Choroid plexus epithelial cell (primary cell): ENCODE measurements at regions not wholly inside any gene's neighbourhood (a gene's known extent, or its start where the extent isn't known, plus 50 kb on each side); places are given as distances from the start of the nearest gene placed in this dataset.
"Not testable (repeated sequence)": the region's sequence is repeated elsewhere in the genome, so short reads cannot be mapped to it uniquely, and the experiment has no call there.

Source experiments
- DNase-seq: peaks from one replicate; pipeline ENCODE4 v3.0.0-alpha.2; 2010; ENCODE audit warnings: low read depth
- H3K4me3 ChIP-seq: 2 replicates; pipeline ENCODE4 v1.5.1; 2011; ENCODE audit warnings: low read depth, mild to moderate bottlenecking, control low read depth, low read length, moderate library complexity
- TF ChIP-seq, protein P1 (sequence below): conservative IDR thresholded peaks from 2 replicates; pipeline ENCODE4 v1.5.1; 2011; ENCODE audit warnings: low read depth, mild to moderate bottlenecking, control low read depth, inconsistent platforms, low read length, moderate library complexity

DNA sequence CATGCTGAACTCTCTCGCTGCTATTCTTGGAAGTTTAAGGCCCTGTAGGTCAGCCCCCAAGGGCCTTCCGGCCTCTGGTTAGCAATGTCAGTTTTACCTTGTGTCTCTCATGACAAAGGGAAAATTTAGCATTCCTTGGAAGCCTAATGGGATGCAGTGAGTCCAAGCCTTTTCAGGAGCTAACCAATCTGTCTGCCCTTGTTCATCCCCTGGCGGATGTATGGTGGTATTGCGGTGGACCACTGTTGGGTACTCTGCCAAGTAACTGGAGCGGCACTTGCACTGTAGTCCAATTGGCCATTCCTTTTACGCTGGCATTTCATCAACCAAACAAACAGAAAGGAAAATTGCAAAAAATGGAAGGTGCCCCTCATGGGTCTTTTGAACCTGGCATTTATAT is 318.4 kb upstream of the NMUR2 start:
- no peak overlapping the region for H3K4me3 ChIP-seq
- DNase-seq = no peak
- TF ChIP-seq, protein P1, sequence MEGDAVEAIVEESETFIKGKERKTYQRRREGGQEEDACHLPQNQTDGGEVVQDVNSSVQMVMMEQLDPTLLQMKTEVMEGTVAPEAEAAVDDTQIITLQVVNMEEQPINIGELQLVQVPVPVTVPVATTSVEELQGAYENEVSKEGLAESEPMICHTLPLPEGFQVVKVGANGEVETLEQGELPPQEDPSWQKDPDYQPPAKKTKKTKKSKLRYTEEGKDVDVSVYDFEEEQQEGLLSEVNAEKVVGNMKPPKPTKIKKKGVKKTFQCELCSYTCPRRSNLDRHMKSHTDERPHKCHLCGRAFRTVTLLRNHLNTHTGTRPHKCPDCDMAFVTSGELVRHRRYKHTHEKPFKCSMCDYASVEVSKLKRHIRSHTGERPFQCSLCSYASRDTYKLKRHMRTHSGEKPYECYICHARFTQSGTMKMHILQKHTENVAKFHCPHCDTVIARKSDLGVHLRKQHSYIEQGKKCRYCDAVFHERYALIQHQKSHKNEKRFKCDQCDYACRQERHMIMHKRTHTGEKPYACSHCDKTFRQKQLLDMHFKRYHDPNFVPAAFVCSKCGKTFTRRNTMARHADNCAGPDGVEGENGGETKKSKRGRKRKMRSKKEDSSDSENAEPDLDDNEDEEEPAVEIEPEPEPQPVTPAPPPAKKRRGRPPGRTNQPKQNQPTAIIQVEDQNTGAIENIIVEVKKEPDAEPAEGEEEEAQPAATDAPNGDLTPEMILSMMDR = no peak

DNA sequence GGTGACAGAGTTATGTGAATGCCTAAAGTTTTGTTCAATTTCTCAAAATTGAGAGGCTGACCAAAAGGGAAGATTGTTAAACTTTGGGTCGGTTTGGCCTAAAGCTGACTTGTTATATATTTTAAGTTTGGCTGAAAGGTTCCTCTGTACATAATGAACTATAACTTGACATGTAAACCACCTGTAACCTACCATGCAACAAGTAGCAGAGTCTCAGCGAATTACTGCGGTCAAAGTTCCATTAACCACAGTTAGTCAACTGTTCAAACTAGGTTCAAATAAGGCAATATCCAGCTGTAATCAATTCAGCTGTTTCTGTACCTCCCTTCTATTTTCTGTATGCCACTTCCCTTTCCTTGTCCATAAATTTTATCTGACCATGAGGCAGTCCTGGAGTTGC is 325.1 kb upstream of the NMUR2 start:
- TF ChIP-seq, protein P1 = no peak
- DNase-seq = no peak
- H3K4me3 ChIP-seq = no peak overlapping the region

DNA sequence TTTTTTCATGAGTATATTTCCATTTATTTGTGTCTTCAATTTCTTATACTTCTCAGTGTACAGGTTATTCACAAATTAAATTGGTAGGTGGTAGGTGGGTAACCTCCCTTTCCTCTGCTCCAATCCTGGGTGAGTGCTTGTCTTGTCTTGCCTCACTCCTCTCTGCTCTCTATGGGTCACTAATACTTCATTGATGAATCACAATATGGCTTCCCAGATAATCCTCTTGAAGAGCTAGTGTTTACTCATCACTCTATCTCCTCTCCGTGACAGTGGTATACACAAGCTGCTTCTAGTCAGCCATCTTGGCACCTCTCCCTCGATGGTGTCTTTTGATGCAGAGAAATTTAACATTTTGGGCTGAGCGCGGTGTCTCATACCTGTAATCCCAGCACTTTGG is 331.8 kb upstream of the NMUR2 start:
- no peak overlapping the region for H3K4me3 ChIP-seq
- TF ChIP-seq, protein P1 = no peak
- no peak for DNase-seq

DNA sequence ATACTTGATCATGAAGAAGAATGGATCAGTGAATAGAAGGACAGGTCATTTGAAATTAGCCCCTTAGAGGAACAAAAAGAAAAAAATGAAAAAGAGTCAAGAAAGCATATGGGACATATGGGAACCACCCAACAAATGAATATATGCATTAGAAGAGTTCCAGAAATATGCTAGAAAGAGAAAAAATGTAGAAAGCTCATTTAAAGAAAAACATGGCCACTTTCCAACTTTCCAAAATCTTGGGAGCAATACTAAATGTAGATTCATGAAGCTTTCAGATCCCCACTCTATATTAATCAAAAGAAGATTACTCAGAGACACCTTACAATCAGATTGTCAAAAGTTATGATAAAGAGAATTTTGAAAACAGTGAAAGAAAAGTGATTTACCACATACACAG is 334.8 kb upstream of the NMUR2 start:
- no peak for DNase-seq
- TF ChIP-seq, protein P1 = no peak
- H3K4me3 ChIP-seq = no peak overlapping the region

DNA sequence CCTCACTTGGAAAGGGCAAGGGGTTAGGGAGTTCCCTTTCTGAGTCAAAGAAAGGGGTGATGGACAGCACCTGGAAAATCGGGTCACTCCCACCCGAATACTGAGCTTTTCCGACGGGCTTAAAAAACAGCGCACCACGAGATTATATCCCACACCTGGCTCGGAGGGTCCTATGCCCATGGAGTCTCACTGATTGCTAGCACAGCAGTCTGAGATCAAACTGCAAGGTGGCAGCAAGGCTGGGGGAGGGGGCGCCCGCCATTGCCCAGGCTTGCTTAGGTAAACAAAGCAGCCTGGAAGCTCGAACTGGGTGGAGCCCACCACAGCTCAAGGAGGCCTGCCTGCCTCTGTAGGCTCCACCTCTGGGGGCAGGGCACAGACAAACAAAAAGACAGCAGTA is 336.0 kb upstream of the NMUR2 start:
- not testable (repeated sequence) for H3K4me3 ChIP-seq, DNase-seq

DNA sequence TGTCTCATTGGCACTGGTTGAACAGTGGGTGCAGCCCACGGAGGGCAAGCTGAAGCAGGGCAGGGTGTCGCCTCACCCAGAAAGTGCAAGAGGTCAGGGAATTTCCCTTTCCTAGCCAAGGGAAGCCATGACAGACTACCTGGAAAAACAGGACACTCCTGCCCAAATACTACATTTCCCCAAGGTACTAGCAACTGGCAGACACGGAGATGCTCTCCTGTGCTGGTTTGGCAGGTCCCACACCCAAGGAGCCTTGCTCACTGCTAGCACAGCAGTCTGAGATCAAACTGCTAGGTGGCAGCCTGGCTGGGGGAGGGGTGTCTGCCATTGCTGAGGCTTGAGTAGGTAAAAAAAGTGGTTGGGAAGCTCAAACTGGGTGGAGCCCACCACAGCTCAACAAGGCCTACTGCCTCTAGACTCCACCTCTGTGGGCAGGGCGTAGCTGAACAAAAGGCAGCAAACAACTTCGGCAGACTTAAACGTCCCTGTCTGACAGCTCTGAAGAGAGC is 382.7 kb upstream of the NMUR2 start:
- DNase-seq, H3K4me3 ChIP-seq: not testable (repeated sequence)

DNA sequence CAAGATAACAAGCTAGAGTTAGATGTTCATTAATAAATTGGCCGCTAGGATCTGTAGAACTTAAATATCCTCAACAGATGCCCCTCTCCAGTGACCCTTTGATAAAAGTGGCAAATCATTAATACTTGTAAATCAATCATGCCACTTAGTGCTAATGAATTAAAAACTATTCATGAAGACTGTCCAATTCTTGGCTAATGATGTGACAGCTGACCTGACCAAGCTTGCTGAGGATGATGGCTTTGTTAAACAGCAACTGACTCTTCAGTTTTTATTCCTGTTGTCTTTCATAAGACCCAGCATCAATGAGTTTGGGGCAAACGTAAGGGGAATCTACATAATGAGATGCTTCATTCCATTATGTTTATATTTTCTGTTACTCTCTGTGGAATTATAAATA is 396.8 kb upstream of the NMUR2 start:
- TF ChIP-seq, protein P1 = no peak
- H3K4me3 ChIP-seq = no peak overlapping the region
- DNase-seq = no peak

DNA sequence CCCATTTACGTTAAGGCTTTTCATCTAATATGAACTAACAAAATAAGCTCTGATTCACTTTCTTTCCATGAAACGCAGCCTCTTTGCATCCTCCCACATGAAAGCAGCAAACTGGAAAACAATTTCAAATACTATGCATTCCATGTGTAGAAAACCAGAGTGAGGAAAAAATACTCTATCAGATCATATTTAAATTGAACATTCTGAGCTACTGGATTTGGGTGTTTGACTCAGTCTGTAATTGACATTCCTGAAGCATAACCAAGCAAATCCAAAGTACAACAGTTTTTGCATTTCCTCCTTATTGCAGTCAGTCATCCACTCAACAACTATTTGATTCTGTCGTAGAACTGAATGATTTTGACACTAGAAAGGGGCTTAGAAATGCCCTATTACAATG is 399.1 kb upstream of the NMUR2 start:
- no peak for DNase-seq
- H3K4me3 ChIP-seq = no peak overlapping the region
- TF ChIP-seq, protein P1 = no peak
